ENCODE measurements at regions not wholly inside any gene's neighbourhood (a gene's known extent, or its start where the extent isn't known, plus 50 kb on each side); places are given as distances from the start of the nearest gene placed in this dataset.

DNA sequence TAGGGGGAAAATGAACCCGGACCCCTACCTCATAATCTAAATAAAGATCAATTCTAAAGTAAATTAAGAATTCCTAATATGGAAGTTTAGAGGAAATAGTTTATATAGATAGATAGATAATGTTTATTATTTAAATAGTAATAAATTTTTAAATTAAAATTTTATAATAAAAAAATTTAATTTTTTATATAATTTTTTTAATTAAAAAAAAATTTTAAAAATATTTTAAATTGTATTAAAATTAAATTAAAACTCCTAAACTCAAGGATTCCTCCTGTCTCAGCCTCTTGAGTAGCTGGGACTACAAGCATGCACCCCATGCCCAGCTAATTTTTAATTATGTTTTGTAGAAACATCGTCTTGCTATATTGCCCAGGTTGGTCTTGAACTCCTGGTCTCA is 186.9 kb upstream of the VRK2 start:
- no peak for DNase-seq

DNA sequence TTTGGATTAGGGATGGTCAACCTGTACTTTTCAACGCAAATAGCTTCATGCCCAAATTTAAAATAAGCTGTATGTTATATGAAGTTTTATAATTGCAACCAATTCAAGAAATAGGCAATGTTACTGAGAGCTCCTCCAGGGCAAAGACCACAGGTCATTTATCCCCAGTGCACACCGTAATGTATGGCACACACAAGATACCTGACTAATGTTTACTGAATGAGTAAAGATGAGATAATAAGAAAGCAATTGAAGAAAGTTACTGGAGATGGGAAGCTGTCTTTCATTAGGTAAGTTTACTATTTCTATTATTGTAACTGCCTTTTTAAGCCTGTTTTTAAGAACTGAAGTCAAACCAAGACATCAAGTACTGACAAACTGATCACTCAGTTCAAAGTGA is 184.5 kb upstream of the VRK2 start:
- DNase-seq = no peak

DNA sequence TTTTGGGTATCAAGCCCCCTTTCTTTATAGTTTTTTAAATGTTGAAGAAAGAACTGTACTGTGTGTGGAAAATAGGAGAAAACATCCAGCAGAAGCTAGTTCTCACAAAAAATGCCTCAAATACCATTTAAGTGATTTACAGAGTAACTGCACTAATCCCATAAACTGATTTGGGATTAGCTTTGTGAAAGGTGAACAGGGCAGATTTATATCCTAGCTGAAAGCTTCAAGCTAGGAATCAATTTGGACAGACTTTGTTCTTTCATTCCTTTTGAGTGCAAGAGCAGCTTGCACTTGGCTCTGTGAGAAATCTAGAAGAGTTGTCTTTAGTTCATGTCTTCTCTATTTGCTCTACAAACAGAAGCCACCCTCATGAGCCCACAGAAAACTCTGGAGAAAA is 183.9 kb upstream of the VRK2 start:
- no peak for DNase-seq

DNA sequence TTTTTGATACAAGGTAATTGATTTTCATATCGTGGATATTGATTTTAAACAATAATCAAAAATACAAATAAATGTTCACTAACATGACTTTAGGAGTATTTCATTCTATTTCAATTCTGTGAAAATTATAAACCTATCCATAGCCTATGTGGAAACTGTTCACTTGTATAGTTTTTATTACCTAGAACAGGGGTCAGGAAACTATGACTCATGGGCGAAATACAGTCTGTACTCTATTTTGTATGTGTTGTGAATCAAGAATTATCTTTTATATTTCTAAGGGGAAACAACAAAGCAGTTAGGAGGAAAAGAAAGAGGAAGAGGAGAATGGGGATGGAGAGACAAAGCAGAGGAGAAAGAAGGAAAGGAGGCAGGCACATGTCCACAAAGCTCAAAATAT is 181.7 kb upstream of the VRK2 start:
- no peak for DNase-seq

DNA sequence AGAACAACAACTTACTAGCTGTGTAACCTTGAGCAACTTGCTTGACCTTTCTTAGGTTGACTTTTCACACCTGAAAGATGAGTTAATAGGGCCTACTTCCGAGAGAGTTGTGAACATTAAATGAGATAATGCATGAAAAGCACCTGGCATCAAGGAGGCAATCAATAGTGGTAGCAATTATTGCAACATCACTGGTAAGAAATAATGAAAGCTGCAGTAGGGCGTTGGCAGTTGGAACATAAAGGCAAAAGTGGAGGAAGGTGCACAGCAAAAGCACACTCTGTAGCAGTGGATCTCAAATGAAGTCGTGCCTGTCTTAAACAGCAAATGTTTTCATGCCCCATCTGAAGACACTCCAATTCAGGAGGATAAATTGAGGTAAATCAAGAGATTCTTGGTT is 178.9 kb upstream of the VRK2 start:
- DNase-seq = no peak

DNA sequence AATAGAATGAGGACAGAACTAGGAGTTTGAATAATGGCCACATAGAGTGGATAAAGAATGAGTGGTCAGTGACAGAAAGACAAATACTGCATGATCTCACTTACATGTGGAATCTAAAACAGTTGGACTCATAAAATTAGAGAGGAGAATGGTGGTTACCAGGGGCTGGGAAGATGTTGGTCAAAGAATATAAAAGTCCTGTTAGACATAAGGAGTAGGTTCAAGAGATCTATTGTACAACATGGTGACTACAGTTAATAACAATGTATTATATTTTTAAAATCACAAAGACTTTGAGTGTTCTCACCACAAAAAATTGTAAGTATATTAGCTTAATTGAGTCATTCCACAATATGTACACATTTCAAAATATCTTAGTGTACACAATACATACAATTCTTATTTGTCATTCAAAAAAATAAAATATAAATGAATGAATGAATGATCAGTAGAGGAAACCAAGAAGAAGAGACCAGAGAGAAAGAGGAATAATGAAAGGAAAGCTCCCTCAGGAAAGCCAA is 177.9 kb upstream of the VRK2 start:
- DNase-seq = no peak

DNA sequence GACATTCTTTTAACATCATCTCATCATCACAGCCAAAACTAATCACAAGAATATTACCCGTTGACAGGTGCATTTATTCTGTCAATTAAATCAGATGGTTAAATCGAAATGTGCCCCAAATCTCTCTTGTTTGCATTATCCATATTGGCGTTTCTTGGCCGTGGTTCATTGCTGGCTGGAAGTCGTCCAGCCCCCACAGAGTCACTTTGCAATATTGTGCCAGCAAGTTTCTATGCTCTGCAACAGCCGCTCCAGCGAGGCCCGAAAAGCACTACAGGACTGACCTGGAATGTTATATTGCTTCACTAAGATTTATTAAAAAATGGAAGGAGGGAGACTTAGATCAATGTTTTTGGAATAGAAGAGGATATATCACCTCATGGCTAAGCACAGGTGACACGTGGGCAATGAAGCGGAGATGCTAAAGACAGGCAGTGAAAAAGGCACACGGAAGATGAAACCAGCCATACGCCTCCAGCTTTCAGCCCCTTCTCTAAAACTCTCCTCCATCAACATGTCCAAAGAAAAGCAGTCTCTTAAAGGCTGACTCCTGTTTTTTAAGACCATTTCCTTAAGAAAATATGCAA is 176.8 kb upstream of the VRK2 start:
- no peak for DNase-seq

DNA sequence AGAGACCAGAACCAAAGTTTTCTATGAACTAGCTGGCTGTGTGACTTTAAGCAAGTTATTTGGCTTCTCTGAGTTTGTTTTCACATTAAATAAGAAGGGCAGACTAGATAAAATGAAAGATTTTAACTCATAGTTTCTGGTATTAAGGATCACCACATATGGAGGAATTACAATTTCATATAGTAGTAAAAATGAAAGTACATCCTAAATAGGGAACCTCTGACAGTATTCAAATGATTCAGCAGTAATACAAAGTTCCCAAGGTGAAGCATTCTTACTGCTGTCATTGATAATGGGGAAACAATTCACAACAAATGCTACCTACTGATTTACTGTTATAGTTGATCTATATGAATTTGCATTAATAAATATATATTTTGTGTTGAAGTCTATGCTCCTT is 170.3 kb upstream of the VRK2 start:
- DNase-seq = no peak

DNA sequence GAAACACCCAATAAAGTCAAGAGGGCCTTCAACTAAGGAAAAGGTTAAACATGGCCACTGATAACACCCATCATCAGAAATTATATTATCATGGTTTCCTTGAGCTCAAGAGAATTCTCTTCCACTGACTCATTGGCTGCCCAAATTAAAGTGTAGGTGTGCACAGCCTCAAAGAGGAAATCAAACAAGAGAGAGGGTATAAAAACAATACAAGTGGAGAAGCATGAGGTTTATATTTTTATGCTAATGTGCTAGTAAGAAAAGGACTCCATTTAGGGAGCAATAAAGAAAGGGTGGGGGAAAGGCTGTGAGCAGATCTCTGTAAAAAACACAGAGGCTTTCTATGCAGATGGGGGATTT is 168.8 kb upstream of the VRK2 start:
- no peak for DNase-seq

DNA sequence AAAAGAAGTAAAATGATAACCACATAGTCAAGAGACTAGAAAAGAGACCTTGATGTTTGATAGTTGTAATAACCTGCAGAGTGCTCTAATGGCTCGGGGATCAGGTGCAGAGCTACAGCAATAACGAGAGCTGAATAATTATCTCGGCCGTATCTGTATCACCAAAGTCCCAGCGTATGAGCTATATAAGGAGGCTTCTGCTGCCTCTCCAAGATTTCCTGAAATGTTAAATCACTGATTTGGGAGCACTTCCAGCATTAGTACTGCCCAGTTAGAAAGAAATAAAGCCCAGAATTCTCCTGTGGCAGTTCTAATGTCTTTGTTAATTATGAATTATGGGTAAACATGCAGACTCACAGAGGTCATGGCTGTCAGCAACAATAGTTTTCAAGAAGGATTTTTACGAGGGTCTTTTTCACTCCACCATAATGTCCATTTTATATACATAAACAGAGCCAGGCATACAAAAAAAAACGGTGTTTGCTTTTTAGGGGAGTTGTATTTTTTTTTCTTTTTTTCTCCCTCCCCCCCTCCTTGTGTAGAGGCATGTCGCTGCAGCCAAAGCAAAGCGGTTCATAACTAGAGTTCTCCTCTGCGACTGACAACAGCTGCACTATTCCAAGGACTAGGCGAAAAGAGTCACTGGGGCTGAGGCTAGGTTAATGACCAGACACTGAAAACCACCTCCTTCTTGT is 168.3 kb upstream of the VRK2 start:
- no peak for DNase-seq

DNA sequence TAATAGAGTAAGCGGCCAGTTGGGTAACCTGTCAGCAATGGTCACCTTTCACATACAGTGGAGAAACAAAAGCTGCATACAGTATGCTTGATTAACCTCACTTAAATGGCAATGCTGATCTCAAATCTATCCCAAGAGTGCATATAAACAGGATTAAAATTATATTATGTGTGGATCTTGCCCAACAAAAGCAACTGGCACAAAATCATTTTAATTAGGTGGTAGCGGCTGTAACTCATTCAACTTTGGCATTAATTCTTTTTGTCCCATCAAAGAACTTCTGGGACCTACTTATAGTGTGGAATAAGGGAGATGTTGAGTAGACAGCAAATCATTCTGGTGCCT is 167.8 kb upstream of the VRK2 start:
- no peak for DNase-seq

DNA sequence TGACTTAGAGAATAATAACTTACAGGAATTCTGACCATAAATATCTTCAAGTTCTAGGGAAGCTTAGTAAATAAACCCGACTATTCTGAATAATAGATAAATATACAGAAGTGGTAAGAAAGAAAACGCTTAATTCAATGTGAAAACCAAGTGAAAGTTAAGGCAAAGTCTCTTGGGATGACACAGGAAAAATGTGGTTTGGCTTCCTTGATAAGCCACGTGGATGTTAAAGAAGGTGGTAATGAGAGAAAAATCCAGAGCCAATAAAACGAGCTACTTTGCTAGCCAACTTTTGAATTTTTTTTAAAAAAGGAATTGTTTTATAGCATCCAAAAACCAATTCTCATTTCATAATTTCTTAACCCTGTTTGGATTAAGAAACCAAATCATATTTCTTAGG is 166.2 kb upstream of the VRK2 start:
- DNase-seq = no peak

DNA sequence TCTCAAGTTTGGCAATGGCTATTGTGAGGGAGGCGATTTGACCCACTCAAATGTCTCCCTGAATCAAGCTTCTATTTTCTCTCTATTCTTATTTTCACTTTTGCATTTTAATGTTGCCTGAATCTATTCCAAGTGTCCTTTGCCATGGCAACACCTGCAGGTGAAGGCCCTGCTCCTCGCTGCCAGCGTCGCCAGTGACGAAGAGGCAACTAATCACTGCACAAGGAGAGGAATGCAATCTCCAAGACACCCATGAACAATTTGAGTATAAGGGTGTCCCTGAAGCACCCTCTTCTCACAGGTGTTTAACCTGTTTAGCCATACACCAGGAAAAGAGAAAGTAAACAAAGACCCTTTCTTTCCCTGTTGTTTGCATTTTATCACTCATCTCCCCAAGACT is 165.6 kb upstream of the VRK2 start:
- no peak for DNase-seq

DNA sequence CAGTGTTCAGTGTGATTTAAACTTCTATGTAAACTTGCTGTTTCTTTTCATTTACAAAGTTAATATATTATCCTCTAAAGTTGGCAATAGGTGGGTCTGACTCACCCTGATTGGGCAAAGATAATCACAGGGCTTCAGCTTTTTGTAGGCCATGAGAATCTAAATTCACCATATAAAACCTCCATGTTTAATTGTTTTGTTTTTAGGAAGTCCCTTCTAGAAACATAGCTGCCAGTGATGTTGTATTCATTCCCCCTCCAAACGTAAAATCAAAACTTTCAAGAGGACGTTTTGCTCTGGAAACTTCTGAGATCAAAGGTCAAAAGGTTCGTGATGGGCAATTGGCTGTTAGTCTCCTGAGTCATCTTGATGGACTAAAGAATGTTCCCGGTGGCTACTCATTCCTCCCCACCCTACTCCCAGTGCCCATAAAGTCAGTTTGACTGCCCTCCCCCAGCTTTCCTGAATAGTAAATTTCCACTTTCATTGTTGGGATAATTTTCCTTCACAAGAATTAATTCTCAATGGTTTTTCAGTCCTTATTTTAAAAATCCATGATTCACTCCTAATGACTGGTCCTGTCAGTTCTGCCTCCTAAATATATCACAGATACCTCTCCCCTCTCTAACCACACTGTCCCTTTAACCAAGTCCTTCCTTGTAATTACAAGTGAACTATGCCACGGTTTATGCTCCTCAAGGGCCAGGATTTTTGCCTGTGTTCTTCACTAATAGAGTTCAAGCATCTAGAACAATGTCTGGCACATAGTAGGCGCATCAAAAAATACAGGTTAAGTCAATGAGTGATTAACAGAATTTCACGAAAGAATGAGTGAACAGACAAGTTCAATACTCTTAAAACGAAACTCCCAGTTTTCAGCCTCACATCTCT is 164.4 kb upstream of the VRK2 start:
- DNase-seq = no peak

DNA sequence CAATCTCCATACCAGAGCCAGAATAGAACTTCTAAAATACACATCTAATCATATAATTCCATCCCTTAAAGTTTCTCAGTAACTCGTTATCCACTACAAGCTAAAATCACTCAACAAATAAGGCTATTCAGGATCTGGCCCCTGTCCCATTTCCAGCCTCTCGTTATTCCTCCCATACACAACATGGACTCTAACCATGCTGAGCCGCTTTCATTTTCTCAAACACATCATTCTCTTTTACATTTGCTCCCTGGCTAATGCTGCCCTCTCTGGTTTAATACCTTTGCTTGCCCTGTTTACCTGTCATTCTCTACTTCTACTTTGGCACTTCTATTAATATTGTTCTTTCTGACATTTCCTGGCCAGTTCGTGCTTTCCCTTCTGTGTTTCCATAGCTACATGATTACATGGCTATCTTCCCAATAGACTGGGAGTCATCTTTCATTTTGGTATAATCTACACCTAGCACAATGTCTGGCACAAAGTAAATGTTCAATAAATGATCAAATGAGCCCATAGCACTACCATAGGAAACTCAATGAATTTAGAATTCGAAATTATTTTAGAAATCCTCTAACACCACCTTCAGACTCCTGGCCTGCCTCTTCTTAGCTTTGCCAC is 163.6 kb upstream of the VRK2 start:
- DNase-seq = no peak

DNA sequence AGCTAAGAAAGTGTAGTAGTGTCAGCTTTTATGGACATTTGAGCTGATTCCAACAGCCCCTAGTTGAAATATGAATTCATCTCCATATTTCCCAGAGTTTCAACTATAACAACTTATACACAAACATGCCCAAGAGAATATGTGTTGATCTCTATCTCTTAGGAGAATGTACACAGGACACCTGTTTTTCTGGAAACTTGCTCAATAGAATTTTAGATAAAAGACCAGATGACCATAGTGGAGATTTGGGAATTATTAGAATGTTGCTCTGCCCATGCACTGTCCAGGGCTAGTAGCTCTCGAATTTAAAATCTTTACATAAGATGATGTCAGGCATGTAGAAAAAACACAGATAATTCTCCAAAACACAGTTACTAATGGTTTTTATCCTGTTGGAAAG is 162.3 kb upstream of the VRK2 start:
- no peak for DNase-seq

DNA sequence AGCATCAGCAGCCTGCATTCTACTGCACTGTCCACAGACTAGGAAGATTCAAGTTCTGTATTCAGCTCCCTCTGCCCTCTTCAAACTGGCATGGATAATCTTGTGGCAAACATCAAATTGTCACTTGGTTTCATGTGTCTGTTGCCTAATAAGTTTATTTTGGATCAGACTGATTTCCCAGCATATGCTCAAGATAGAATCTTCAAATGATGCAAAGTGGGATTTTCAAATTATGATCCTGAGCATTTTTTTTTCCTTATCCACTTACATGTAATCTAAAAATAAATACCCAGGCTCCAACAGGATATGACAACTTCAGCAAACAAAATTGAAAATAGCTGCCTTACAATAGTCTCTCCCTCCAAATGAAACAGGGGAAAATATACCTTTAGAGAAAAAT is 160.9 kb upstream of the VRK2 start:
- no peak for DNase-seq

DNA sequence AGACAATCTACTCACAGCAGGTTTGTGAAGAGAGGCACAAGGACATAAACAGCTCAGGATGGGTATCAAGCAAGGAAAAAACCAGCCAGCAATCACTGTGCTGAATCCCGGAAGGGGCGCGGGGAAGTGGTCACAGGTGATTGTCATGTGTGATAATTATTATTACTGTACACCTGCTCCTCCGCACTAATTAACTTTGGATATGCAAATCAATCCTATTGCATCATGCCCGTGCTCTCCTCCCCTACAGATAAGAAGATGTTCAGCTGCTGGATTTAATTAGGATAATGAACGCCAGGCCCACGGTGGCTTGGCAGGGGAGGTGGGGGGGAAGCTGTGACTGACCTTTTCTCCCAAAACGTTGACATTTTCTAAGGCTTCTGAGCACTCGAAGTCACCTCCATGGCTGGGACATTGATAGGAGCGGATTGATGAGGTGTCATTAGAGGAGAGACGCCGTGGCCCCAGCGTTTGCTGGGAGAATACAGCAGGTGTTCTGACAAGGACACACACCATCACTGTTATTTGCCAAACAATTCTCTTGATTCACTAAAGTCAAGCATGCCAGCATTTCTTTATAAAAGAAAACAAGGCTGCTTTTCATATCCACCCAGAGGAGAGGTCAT is 160.3 kb upstream of the VRK2 start:
- DNase-seq = no peak

DNA sequence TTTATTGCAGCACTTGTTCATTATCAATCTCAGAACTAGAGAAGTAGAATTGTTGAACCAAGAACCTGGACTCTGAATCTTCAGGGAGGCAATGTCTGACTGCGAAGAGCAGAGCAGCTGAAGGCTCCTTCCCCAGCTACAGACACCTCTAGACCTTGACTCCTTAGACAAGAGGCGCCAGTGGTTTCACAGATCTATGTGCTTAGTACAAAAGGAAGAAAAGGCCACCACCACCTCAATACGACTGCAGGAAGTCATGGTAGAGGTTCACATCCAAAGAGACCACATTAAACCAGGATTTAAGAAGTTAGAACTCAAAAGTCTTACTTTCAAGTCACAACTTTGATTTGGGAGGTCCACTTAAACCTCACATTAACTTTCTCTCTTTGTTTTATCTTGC is 158.1 kb upstream of the VRK2 start:
- DNase-seq = no peak

DNA sequence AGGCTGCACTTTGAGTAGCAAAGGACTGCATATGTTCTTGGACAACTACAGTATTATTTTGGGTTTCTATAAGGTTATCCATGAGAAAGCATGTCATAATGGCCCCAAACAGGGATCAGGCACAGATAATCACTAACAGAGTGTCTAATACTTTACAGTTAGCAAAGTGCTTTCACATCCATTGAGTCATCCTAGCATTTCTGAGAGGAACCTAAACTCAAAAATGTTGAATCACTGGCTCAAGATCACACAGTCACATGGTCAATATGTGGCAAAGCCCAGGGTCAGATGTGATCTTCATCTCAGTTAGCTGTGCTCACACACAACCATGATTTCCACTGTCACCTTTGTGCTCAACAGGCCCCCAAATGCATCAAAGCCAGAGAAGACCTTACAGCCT is 156.1 kb upstream of the VRK2 start:
- DNase-seq = no peak

DNA sequence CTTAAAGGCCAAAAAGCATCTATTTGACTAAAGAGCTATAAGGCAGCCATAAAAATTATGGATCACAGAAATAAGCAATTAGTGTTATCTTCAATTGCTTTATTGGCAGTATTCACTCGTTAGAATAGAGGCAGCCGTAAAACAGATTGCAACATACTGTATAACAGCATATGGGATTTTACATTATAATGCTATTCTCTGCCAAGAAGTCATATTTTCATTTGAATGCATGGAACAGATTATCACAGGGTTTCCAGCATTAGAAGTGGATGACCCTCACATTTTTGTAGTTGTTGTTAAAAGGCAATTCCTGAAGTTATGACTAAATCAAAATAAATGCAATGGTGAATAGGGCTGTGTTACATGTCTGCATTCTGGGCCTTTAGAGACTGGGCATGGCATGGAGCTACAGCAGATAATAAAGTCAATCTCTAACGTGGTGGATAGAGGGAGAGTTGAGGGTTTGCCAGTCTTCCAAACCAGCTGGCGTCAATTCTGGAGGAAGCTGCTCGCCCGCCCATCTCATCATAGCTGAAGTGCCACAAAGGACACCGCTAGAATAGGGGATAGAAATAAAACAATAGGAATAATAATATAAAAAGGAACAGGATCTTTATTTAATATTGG is 155.4 kb upstream of the VRK2 start:
- no peak for DNase-seq

DNA sequence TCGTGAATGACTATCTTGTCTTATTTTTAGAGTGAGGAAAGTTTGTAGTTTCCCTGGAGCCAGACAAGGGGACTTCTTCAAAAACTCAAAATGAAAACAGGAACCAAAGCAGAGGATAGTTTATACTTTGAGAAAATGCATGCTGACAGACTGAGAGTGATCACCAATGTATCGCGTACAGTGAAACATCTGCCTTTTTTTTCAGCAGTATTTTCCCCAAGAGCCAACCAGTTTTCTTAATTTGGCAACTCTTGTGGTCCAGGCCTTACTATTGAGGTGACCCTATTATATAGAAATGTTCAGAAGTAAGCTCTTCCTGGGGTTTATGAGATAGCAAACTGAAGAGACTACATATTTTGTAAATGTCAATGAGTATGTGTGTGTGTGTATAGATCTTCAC is 153.7 kb upstream of the VRK2 start:
- no peak for DNase-seq

DNA sequence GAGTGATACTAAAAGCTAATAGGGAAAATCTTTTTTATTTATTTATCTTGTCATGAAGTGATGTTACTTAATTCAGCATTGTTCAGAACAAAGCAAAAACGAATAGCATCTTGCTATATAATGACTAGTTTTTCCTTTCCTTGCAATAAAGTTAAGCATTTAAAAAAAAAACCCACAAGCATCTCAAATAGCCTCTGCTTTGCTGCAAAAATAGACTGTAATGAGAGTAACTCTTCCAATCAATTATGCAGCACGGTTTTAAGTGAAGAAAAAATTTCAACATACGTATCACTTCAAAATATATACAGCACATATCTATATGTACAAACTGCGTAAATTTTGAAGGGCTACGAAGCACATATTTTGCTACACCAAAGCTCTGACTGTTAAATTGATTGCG is 153.3 kb upstream of the VRK2 start:
- DNase-seq = no peak
